ENCODE measurements at regions not wholly inside any gene's neighbourhood (a gene's known extent, or its start where the extent isn't known, plus 50 kb on each side); places are given as distances from the start of the nearest gene placed in this dataset.
"Not testable (repeated sequence)": the region's sequence is repeated elsewhere in the genome, so short reads cannot be mapped to it uniquely, and the experiment has no call there.

- DNase-seq, CTCF ChIA-PET, H3K27ac Mint-ChIP-seq, H3K27me3 Mint-ChIP-seq, H3K4me3 Mint-ChIP-seq, H3K36me3 Mint-ChIP-seq, H3K4me1 Mint-ChIP-seq: not testable (repeated sequence)
- peaks cover 11% of the 10 kb centered on the region for H3K9me3 Mint-ChIP-seq
Observed at GRCh38 chr16:9635150-9635720, 543.8 kb downstream of the HAPSTR1 start.

- H3K27me3 Mint-ChIP-seq, result no peaks in the 10 kb centered on the region
- CTCF ChIA-PET, result no interaction called here
Observed at GRCh38 chr16:9644258-9644657, 538.0 kb downstream of the GRIN2A start.

GRCh38 chr16:9645911-9646310, 536.3 kb downstream of the GRIN2A start:
- no peaks in the 10 kb centered on the region for H3K9me3 Mint-ChIP-seq
- no peaks in the 10 kb centered on the region for H3K36me3 Mint-ChIP-seq
- no peak overlapping the region for H3K27ac Mint-ChIP-seq
- CTCF ChIA-PET, result no interaction called here
- no peak for DNase-seq
- H3K27me3 Mint-ChIP-seq, result no peaks in the 10 kb centered on the region
- H3K4me1 Mint-ChIP-seq, result no peaks in the 10 kb centered on the region
- H3K4me3 Mint-ChIP-seq, result no peak overlapping the region

More at GRCh38 chr16:9644258-9644657, 538.0 kb downstream of the GRIN2A start:
- Mint-ChIP-seq H3K4me1 (no peaks in the 10 kb centered on the region), H3K27ac (no peak overlapping the region), H3K4me3 (no peak overlapping the region), H3K9me3 (no peaks in the 10 kb centered on the region), H3K36me3 (no peaks in the 10 kb centered on the region)
- DNase-seq, result no peak

DNA sequence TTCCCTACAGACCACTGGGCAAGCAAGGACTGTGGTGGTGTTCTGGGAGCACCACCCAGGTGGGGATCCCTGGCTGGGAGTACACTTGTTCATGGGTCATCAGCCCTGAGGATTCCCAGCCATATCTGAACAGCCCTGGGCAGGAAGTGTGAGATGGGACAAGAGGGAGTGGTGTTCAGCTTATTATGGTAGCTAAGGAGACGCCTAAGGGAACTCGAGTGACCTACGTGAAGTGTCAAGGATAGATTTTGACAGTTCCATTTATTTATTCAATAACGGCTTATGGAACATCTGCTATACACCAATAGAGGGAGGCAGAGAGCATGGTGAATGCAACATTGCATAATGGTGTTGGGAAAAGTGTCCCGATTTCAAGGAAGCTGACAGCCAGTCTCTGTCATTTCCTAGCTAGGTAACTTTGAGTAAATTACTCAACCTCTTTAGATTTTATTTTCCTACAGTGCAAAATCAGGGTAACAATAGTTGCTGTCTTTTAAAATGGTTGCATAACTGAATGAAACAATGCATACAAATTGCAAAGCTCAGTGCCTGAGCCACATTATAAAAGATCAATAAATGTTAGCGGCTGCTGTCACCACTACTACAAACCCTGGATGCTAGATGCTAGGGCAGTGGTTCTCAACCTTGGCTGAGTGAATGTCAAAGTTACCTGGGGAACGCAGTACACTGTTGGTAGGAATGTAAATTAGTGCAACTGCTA, 534.1 kb downstream of the GRIN2A start:
- no peak overlapping the region for H3K27ac Mint-ChIP-seq
- H3K4me3 Mint-ChIP-seq, result no peak overlapping the region
- CTCF ChIA-PET, result interaction anchor here (1.3 kb wide), 1 partner anchor 21 kb away, joined by 4 read pairs; no protein-coding TSS in a partner anchor
- H3K36me3 Mint-ChIP-seq, result no peaks in the 10 kb centered on the region
- DNase-seq, result no peak
- H3K27me3 Mint-ChIP-seq, result no peaks in the 10 kb centered on the region
- H3K4me1 Mint-ChIP-seq, result no peaks in the 10 kb centered on the region
- H3K9me3 Mint-ChIP-seq, result no peaks in the 10 kb centered on the region

DNA sequence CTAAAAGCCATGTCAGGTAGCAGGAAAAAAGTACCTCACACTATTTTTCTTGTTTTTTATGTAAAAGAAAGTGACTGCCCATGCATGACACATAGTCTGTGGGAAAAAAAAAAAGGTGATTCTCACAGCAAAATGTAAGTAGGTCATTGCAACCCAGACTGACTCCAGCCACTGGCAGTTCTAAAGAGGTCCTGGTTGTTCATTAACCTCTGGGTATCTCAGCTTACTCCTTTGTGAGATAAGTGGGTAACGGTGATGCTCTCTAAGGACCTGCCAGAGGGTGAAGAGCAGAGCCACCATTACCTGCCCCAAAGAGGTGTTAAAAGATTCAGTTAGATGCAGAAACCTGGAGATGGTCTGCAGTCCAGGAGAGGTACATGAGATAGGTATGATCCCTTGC, 531.9 kb downstream of the GRIN2A start:
- no peaks in the 10 kb centered on the region for H3K4me1 Mint-ChIP-seq
- no peak overlapping the region for H3K4me3 Mint-ChIP-seq
- no peaks in the 10 kb centered on the region for H3K9me3 Mint-ChIP-seq
- CTCF ChIA-PET, result no interaction called here
- no peak for DNase-seq
- H3K36me3 Mint-ChIP-seq, result no peaks in the 10 kb centered on the region
- H3K27me3 Mint-ChIP-seq, result no peaks in the 10 kb centered on the region
- no peak overlapping the region for H3K27ac Mint-ChIP-seq

DNA sequence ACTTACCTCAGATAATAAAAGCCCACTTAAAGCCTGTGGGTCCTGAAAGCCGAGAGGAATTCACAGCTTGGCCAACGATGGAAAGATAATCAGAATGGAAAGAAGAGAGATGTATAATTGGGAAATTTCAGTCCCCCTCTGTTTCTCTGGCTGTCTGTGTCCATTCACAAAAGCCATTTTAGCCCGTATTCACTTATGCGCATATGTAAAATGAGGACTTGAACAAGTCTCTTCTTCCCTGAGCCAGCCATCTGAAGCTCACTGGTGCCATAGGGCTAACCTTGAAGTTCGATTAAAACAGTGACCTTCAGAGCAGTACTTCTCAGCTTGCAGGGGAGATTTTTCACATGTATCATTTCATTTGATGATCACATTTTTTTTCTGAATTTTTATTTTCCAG, 527.2 kb downstream of the GRIN2A start:
- CTCF ChIA-PET, result no interaction called here
- peaks cover 8% of the 10 kb centered on the region for H3K9me3 Mint-ChIP-seq
- no peak overlapping the region for H3K4me3 Mint-ChIP-seq
- H3K27me3 Mint-ChIP-seq, result no peaks in the 10 kb centered on the region
- no peaks in the 10 kb centered on the region for H3K36me3 Mint-ChIP-seq
- no peaks in the 10 kb centered on the region for H3K4me1 Mint-ChIP-seq
- DNase-seq, result no peak
- H3K27ac Mint-ChIP-seq, result no peak overlapping the region

GRCh38 chr16:9657641-9658040, 524.6 kb downstream of the GRIN2A start:
- Mint-ChIP-seq H3K27me3 (no peaks in the 10 kb centered on the region), H3K9me3 (peaks cover 10% of the 10 kb centered on the region), H3K4me3 (no peak overlapping the region), H3K36me3 (no peaks in the 10 kb centered on the region), H3K4me1 (no peaks in the 10 kb centered on the region), H3K27ac (no peak overlapping the region)
- DNase-seq, result no peak
- CTCF ChIA-PET, result no interaction called here

DNA sequence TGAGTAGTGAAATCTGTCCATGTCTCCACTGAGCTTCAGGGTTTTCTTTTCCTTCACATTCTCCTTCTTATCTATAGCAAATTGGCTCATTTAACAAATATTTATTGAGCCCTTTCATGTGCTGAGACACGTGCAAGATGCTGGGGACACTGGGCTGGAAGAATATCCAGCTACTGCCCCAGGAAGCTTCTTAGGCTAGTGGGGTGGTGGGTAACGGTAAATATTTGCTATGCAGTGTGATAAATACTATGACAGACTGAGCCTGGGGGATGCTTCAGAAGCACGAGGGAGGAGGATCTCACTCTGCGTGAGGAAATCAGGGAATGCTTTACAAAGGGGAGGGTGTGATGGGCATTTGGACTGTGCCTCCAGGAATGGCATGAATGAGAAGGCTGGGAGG, 524.1 kb downstream of the GRIN2A start:
- no peak for DNase-seq
- peaks cover 10% of the 10 kb centered on the region for H3K9me3 Mint-ChIP-seq
- no peaks in the 10 kb centered on the region for H3K4me1 Mint-ChIP-seq
- H3K4me3 Mint-ChIP-seq, result no peak overlapping the region
- CTCF ChIA-PET, result no interaction called here
- H3K36me3 Mint-ChIP-seq, result no peaks in the 10 kb centered on the region
- no peaks in the 10 kb centered on the region for H3K27me3 Mint-ChIP-seq
- no peak overlapping the region for H3K27ac Mint-ChIP-seq

- H3K4me3 Mint-ChIP-seq, result no peak overlapping the region
- H3K27me3 Mint-ChIP-seq, result no peaks in the 10 kb centered on the region
- CTCF ChIA-PET, result no interaction called here
- H3K36me3 Mint-ChIP-seq, result no peaks in the 10 kb centered on the region
- no peaks in the 10 kb centered on the region for H3K4me1 Mint-ChIP-seq
- H3K9me3 Mint-ChIP-seq, result peaks cover 10% of the 10 kb centered on the region
- H3K27ac Mint-ChIP-seq, result no peak overlapping the region
- DNase-seq, result no peak
Observed at GRCh38 chr16:9658586-9658985, 523.6 kb downstream of the GRIN2A start.

DNA sequence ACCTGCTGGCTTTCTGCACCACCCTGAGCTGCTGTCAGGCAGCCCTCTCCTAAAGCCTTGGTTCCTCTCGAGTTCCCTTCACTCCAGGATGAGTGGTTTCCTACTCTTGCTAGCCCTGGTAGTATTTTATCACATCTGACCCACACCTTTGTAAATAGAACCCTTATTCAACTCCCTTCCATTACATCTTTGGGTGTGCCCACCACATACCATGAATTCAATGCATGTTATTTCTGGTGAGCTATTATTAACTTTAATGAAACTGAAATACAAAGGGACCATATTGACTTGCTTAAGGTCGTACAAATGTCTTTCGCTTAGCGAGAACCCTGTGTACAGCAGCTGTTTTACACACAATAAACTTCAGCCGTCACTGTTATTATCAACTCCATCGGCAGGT, 521.3 kb downstream of the GRIN2A start:
- Mint-ChIP-seq H3K4me3 (no peak overlapping the region), H3K9me3 (peaks cover 10% of the 10 kb centered on the region), H3K27ac (no peak overlapping the region), H3K4me1 (no peaks in the 10 kb centered on the region), H3K36me3 (no peaks in the 10 kb centered on the region), H3K27me3 (no peaks in the 10 kb centered on the region)
- CTCF ChIA-PET, result interaction anchor here (1.4 kb wide), 1 partner anchor 12 kb away, joined by 3 read pairs; no protein-coding TSS in a partner anchor
- no peak for DNase-seq

GRCh38 chr16:9661336-9662017, 520.8 kb downstream of the GRIN2A start:
- no peak for DNase-seq
- Mint-ChIP-seq H3K4me3 (no peak overlapping the region), H3K36me3 (no peaks in the 10 kb centered on the region), H3K27ac (no peak overlapping the region), H3K27me3 (no peaks in the 10 kb centered on the region), H3K9me3 (peaks cover 10% of the 10 kb centered on the region), H3K4me1 (no peaks in the 10 kb centered on the region)
- CTCF ChIA-PET, result interaction anchor here (1.4 kb wide), 1 partner anchor 12 kb away, joined by 3 read pairs; no protein-coding TSS in a partner anchor

DNA sequence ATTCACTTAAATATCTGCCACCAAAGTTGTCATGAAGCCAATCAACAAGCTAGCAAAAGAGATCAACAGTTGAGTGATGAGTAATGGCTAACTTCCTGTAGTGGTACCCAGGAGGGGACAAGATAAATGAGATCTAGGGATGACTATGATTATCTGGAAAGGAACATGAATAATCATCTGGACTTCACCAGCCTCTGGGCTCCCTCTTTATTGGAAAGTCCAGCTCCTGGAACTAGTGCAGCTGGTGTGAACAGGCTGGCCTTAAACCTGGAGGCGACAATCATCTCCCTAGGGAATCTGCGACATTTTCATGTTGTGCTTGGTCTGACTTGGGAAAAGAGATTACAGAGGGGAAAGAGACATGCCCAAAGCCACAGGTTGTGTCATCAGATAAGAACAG, 518.6 kb downstream of the GRIN2A start:
- no peak overlapping the region for H3K4me3 Mint-ChIP-seq
- DNase-seq, result no peak
- H3K27me3 Mint-ChIP-seq, result no peaks in the 10 kb centered on the region
- no peaks in the 10 kb centered on the region for H3K36me3 Mint-ChIP-seq
- no peaks in the 10 kb centered on the region for H3K4me1 Mint-ChIP-seq
- H3K27ac Mint-ChIP-seq, result no peak overlapping the region
- CTCF ChIA-PET, result no interaction called here
- peaks cover 6% of the 10 kb centered on the region for H3K9me3 Mint-ChIP-seq

DNA sequence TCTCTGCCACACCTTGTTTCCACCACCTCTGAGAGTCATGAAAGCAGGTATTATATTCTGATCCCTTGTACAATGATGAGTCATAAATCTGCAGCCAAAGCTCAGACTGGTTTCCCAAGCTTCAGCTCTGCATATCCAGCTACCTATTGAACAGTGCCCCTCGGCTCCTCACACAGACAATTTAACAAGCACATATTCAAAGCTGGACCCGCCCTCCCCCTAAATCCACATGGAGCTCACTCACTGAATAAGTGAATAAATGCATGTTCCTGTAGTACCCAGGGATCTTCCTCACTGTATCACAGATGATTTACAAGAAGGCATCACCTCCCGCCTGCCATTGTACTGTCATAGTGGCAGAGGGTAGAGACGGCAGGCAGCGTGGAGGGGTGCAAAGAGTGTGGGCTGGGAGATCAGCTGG, 516.4 kb downstream of the GRIN2A start:
- H3K36me3 Mint-ChIP-seq, result no peaks in the 10 kb centered on the region
- H3K27ac Mint-ChIP-seq, result no peak overlapping the region
- H3K4me3 Mint-ChIP-seq, result no peak overlapping the region
- no peak for DNase-seq
- no peaks in the 10 kb centered on the region for H3K9me3 Mint-ChIP-seq
- CTCF ChIA-PET, result no interaction called here
- no peaks in the 10 kb centered on the region for H3K4me1 Mint-ChIP-seq
- H3K27me3 Mint-ChIP-seq, result no peaks in the 10 kb centered on the region

DNA sequence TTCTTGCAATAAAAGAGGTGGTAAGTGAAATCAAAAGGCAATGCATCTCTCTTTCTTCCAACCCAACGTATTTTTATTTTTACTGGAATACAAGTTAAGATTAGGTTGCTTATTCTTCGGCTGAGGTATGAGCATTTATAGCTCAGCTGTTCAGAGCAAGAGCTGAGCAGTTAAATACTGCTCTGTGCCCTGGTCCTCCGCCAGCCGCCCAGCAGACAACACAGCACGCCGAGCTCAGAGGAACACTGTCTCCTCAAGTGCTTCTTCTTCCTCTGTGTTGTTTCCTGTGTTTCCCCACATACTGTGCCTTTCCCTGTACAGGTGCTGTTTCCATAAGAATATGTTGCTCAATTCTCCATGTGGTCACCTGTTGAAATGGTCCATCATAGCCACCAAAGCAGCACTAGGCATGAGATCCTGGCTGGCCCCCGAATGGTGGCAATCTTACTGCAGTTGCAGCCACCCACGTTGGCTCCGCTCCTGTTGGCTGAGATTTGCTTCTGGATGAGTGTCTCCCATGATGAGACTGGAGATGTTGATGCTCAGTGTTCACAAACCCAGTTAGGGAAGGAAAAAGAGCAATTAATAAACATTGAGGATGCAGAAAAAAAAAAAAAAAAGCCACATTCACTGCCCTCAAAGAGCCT, 515.3 kb downstream of the GRIN2A start:
- no peaks in the 10 kb centered on the region for H3K4me1 Mint-ChIP-seq

More for the DNA sequence above, 515.3 kb downstream of the GRIN2A start:
- Mint-ChIP-seq H3K36me3 (no peaks in the 10 kb centered on the region), H3K27ac (no peak overlapping the region), H3K4me3 (no peak overlapping the region), H3K27me3 (no peaks in the 10 kb centered on the region), H3K9me3 (no peaks in the 10 kb centered on the region)
- CTCF ChIA-PET, result no interaction called here
- DNase-seq, result no peak

Data from activated naive CD4-positive, alpha-beta T cell treated with anti-CD3 and anti-CD28 coated beads, Interleukin-2, amount 10 ng/mL, durations not matched to agents 7 days and 5 days (primary cell).